Neural progenitor cell (in vitro differentiated cells): ENCODE measurements at regions not wholly inside any gene's neighbourhood (a gene's known extent, or its start where the extent isn't known, plus 50 kb on each side); places are given as distances from the start of the nearest gene placed in this dataset.

Experiments used
- EZH2 ChIP-seq: fragments of 200-600 bp; sonication (generic); IDR thresholded peaks from 2 replicates; pipeline ENCODE4 v1.6.1; 2017; ENCODE audit warnings: antibody characterized with exemption, mild to moderate bottlenecking, moderate library complexity
- TF ChIP-seq, protein P1 (sequence below): fragments of 200-600 bp; sonication (generic); IDR thresholded peaks from 2 replicates; pipeline ENCODE4 v1.5.1; 2017; ENCODE audit warnings: antibody characterized with exemption, mild to moderate bottlenecking

DNA sequence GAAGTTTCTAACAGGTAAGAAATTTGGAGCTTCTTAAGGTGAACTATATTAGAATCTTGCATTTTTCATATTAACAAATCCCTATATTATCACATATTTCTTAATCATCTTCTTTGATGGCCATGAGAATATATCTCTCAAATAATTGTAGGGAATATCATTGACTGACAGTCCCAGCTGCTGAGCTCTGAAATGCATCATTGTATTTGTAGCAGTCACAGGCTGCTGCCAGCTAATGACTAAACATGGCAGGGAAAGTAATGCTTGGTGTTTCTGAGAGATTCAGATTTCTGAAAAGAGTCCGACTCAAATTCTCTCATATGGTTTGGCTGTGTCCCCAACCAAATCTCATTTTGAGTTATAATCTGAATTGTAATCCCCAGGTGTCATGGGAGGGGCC, 171.9 kb downstream of the TRAM1L1 start:
- TF ChIP-seq, protein P1, sequence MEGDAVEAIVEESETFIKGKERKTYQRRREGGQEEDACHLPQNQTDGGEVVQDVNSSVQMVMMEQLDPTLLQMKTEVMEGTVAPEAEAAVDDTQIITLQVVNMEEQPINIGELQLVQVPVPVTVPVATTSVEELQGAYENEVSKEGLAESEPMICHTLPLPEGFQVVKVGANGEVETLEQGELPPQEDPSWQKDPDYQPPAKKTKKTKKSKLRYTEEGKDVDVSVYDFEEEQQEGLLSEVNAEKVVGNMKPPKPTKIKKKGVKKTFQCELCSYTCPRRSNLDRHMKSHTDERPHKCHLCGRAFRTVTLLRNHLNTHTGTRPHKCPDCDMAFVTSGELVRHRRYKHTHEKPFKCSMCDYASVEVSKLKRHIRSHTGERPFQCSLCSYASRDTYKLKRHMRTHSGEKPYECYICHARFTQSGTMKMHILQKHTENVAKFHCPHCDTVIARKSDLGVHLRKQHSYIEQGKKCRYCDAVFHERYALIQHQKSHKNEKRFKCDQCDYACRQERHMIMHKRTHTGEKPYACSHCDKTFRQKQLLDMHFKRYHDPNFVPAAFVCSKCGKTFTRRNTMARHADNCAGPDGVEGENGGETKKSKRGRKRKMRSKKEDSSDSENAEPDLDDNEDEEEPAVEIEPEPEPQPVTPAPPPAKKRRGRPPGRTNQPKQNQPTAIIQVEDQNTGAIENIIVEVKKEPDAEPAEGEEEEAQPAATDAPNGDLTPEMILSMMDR = no peak
- TF ChIP-seq EZH2 = no peak
